Small intestine (tissue), 7 donors: ENCODE measurements at regions not wholly inside any gene's neighbourhood (a gene's known extent, or its start where the extent isn't known, plus 50 kb on each side); places are given as distances from the start of the nearest gene placed in this dataset.

Experiments used
- DNase-seq, 2 donors: peaks; one replicate each; pipeline versions ENCODE4 v3.0.0 to v3.0.0-alpha.2; 2013
- FAIRE-seq: peaks from 2 replicates; lab custom pipeline; 2012; peaks lifted over from hg19 to GRCh38; lab: Jason Lieb, UNC
- H3K27ac ChIP-seq, 3 donors: one replicate each; pipeline ENCODE4 v1.5.1; 2013; ENCODE audit warnings: low read length in 2 of 3, mild to moderate bottlenecking in 2 of 3, control low read depth in 1 of 3, inconsistent platforms in 1 of 3, low read depth in 1 of 3, moderate library complexity in 1 of 3
- H3K27me3 ChIP-seq, 3 donors: one replicate each; pipeline ENCODE4 v1.6.1; 2013; ENCODE audit warnings: low read length in 3 of 3, inconsistent platforms in 1 of 3; ENCODE audit not compliant: control insufficient read depth in 3 of 3, insufficient read depth in 3 of 3
- H3K36me3 ChIP-seq, 3 donors: one replicate each; pipeline ENCODE4 v1.6.1; 2013; ENCODE audit warnings: low read length in 3 of 3, inconsistent platforms in 1 of 3, low read depth in 1 of 3, mild to moderate bottlenecking in 1 of 3, moderate library complexity in 1 of 3; ENCODE audit not compliant: control insufficient read depth in 3 of 3, insufficient read depth in 2 of 3
- H3K4me1 ChIP-seq, 3 donors: one replicate each; pipeline ENCODE4 v1.6.1; 2013; ENCODE audit warnings: low read length in 2 of 3, inconsistent platforms in 1 of 3, low read depth in 1 of 3, mild to moderate bottlenecking in 1 of 3, moderate library complexity in 1 of 3; ENCODE audit not compliant: control insufficient read depth in 3 of 3, insufficient read depth in 2 of 3
- H3K4me3 ChIP-seq, 3 donors: one replicate each; pipeline ENCODE4 v1.5.1; 2013; ENCODE audit warnings: low read length in 3 of 3, control low read depth in 1 of 3, inconsistent platforms in 1 of 3, low read depth in 1 of 3, mild to moderate bottlenecking in 1 of 3, moderate library complexity in 1 of 3
- H3K9me3 ChIP-seq, 2 donors: one replicate each; pipeline ENCODE4 v1.6.1; 2013; ENCODE audit warnings: low read depth in 1 of 2, low read length in 1 of 2; ENCODE audit not compliant: control insufficient read depth in 2 of 2, insufficient read depth in 1 of 2
- WGBS, 3 donors: extraction: QIAGEN DNeasy Blood & Tissue Kit; methylation state at CpG; one replicate each; pipeline ENCODE4 v1.1.7; 2013; 5-methylcytosine and 5-hydroxymethylcytosine counted together
- donor health status: healthy with polysubstance abuse.
- donor health status: control.
- donor health status: control.
- donor health status: Bipolar disorder and iron deficiency.
- donor health status: healthy.

- DNase-seq (no peak), FAIRE-seq (no peak)
These were observed 171.9 kb downstream of the FOXO1 start for GRCh38 chr13:40494513-40494912.

GRCh38 chr13:40494946-40495620 is 171.4 kb downstream of the FOXO1 start:
- 69 to 80% (median 78%) methylated on average over 8 of the region's 8 CpGs for WGBS, 3 donors

More at GRCh38 chr13:40494513-40494912, 171.9 kb downstream of the FOXO1 start:
- 49 to 71% (median 66%) methylated on average over 2 of the region's 2 CpGs for WGBS, 3 donors
- Histone ChIP-seq H3K27ac (no peak overlapping the region), H3K27me3 (peaks cover 0 to 20% (median 0%) of the 10 kb centered on the region in 3 donors), H3K36me3 (no peaks in the 10 kb centered on the region), H3K4me1 (peaks cover 0 to 3% (median 0%) of the 10 kb centered on the region in 3 donors), H3K9me3 (no peaks in the 10 kb centered on the region), H3K4me3 (no peak overlapping the region)

GRCh38 chr13:40495621-40496001 is 170.8 kb downstream of the FOXO1 start:
- no peaks in the 10 kb centered on the region for H3K36me3 ChIP-seq
- no peak for FAIRE-seq

More at GRCh38 chr13:40494946-40495620, 171.4 kb downstream of the FOXO1 start:
- DNase-seq (peak in 1 of 2 donors; percentile 22), FAIRE-seq (no peak)
- H3K27ac ChIP-seq = no peak overlapping the region
- peaks cover 0 to 20% (median 0%) of the 10 kb centered on the region in 3 donors for H3K27me3 ChIP-seq
- peaks cover 0 to 3% (median 0%) of the 10 kb centered on the region in 3 donors for H3K4me1 ChIP-seq
- H3K4me3 ChIP-seq = no peak overlapping the region
- no peaks in the 10 kb centered on the region for H3K9me3 ChIP-seq
- no peaks in the 10 kb centered on the region for H3K36me3 ChIP-seq

GRCh38 chr13:40496035-40496810 is 170.2 kb downstream of the FOXO1 start:
- H3K9me3 ChIP-seq = no peaks in the 10 kb centered on the region
- WGBS, 3 donors = 88 to 91% (median 90%) methylated on average over 8 of the region's 8 CpGs
- no peaks in the 10 kb centered on the region for H3K36me3 ChIP-seq
- H3K27me3 ChIP-seq = peaks cover 0 to 14% (median 0%) of the 10 kb centered on the region in 3 donors
- FAIRE-seq (no peak), DNase-seq (no peak)
- no peak overlapping the region for H3K27ac ChIP-seq
- no peak overlapping the region for H3K4me3 ChIP-seq
- no peaks in the 10 kb centered on the region for H3K4me1 ChIP-seq

More at GRCh38 chr13:40495621-40496001, 170.8 kb downstream of the FOXO1 start:
- Histone ChIP-seq H3K27me3 (peaks cover 0 to 20% (median 0%) of the 10 kb centered on the region in 3 donors), H3K27ac (no peak overlapping the region), H3K9me3 (no peaks in the 10 kb centered on the region), H3K4me3 (no peak overlapping the region), H3K4me1 (no peaks in the 10 kb centered on the region)
- no peak for DNase-seq
- 42 to 61% (median 55%) methylated on average over 7 of the region's 7 CpGs for WGBS, 3 donors

GRCh38 chr13:40498461-40498860 is 168.0 kb downstream of the FOXO1 start:
- H3K9me3 ChIP-seq = no peaks in the 10 kb centered on the region
- H3K4me1 ChIP-seq = no peaks in the 10 kb centered on the region
- WGBS, 3 donors = 73 to 80% (median 75%) methylated on average over 4 of the region's 4 CpGs
- H3K4me3 ChIP-seq = no peak overlapping the region
- H3K27me3 ChIP-seq = peaks cover 0 to 4% (median 0%) of the 10 kb centered on the region in 3 donors
- FAIRE-seq (no peak), DNase-seq (no peak)
- H3K27ac ChIP-seq = no peak overlapping the region
- no peaks in the 10 kb centered on the region for H3K36me3 ChIP-seq

GRCh38 chr13:40502236-40502635 is 164.2 kb downstream of the FOXO1 start:
- Histone ChIP-seq H3K36me3 (no peaks in the 10 kb centered on the region), H3K27me3 (peaks cover 0 to 4% (median 0%) of the 10 kb centered on the region in 3 donors), H3K4me1 (peaks cover 0 to 3% (median 2%) of the 10 kb centered on the region in 3 donors), H3K27ac (no peak overlapping the region), H3K9me3 (no peaks in the 10 kb centered on the region), H3K4me3 (no peak overlapping the region)
- FAIRE-seq (no peak), DNase-seq (no peak)
- WGBS, 3 donors = 73 to 81% (median 78%) methylated on average over 3 of the region's 3 CpGs

GRCh38 chr13:40503011-40503410 is 163.4 kb downstream of the FOXO1 start:
- DNase-seq (no peak), FAIRE-seq (no peak)
- Histone ChIP-seq H3K36me3 (no peaks in the 10 kb centered on the region), H3K4me1 (peaks cover 0 to 3% (median 2%) of the 10 kb centered on the region in 3 donors), H3K27ac (no peak overlapping the region), H3K27me3 (no peaks in the 10 kb centered on the region), H3K4me3 (no peak overlapping the region), H3K9me3 (no peaks in the 10 kb centered on the region)
- 86 to 90% (median 88%) methylated on average over 2 of the region's 2 CpGs for WGBS, 3 donors

- no peak for FAIRE-seq
- peak overlapping the region in 2 of 3 donors; percentile 21 to 43 for H3K27ac ChIP-seq
- no peaks in the 10 kb centered on the region for H3K9me3 ChIP-seq
- DNase-seq = peak; percentile 55 to 70
- no peaks in the 10 kb centered on the region for H3K27me3 ChIP-seq
- H3K4me3 ChIP-seq = no peak overlapping the region
- peaks cover 0 to 3% (median 2%) of the 10 kb centered on the region in 3 donors for H3K4me1 ChIP-seq
- WGBS, 3 donors = 29 to 50% (median 33%) methylated on average over 2 of the region's 2 CpGs
- no peaks in the 10 kb centered on the region for H3K36me3 ChIP-seq
These were observed 162.4 kb downstream of the FOXO1 start for GRCh38 chr13:40503966-40504591.
